GM10248 (cell line): ENCODE measurements at regions not wholly inside any gene's neighbourhood (a gene's known extent, or its start where the extent isn't known, plus 50 kb on each side); places are given as distances from the start of the nearest gene placed in this dataset.

ENCODE experiments used
- CTCF ChIA-PET: fragments of 300-600 bp; sonication (Branson Sonifier 250); formaldehyde crosslinking; extraction: SDS; loops from one replicate; lab custom pipeline; 2021; ENCODE audit warnings: antibody characterized with exemption; lab: Yijun Ruan, JAX
- POLR2A ChIA-PET: fragments of 350-650 bp; sonication (Branson Sonifier 250); formaldehyde crosslinking; extraction: SDS; loops from one replicate; lab custom pipeline; 2020; ENCODE audit warnings: antibody characterized with exemption; lab: Yijun Ruan, JAX
- DNase-seq: peaks from one replicate; pipeline ENCODE4 v3.0.0; 2012; ENCODE audit errors: extremely low spot score
- CTCF ChIP-seq: IDR thresholded peaks from 2 replicates; pipeline ENCODE4 v1.5.1; 2012; ENCODE audit warnings: mild to moderate bottlenecking, low read depth; ENCODE audit errors: extremely low read depth, missing control alignments, control extremely low read depth

- POLR2A ChIA-PET, result no interaction called here
- no peak for TF ChIP-seq CTCF
- DNase-seq, result no peak
- CTCF ChIA-PET, result no interaction called here
Observed at GRCh38 chr5:57334475-57334874, 148.1 kb downstream of the ACTBL2 start.

GRCh38 chr5:57332361-57332760, 150.2 kb downstream of the ACTBL2 start:
- POLR2A ChIA-PET, result no interaction called here
- no peak for DNase-seq
- CTCF ChIA-PET, result no interaction called here
- TF ChIP-seq CTCF, result no peak

- no peak for DNase-seq
- CTCF ChIA-PET, result interaction anchor here (1.2 to 2.7 kb wide), 4 partner anchors 11 to 1133 kb away, joined by 3 to 8 read pairs (median 6); no protein-coding TSS in a partner anchor
- POLR2A ChIA-PET, result no interaction called here
- no peak for TF ChIP-seq CTCF
Observed at GRCh38 chr5:57327561-57328367, 153.9 kb downstream of the GPBP1 start.

- POLR2A ChIA-PET, result no interaction called here
- CTCF ChIA-PET, result interaction anchor here (2.7 kb wide), 1 partner anchor 15 kb away, joined by 8 read pairs; no protein-coding TSS in a partner anchor
- no peak for DNase-seq
- TF ChIP-seq CTCF, result no peak
Observed at GRCh38 chr5:57325678-57326397, 152.0 kb downstream of the GPBP1 start.

- ChIA-PET POLR2A (no interaction called here), CTCF (interaction anchor here (1.0 to 2.7 kb wide), 4 partner anchors 13 to 1136 kb away, joined by 3 to 8 read pairs (median 6); no protein-coding TSS in a partner anchor)
- TF ChIP-seq CTCF, result no peak
- DNase-seq, result no peak
Observed at GRCh38 chr5:57324861-57325260, 151.0 kb downstream of the GPBP1 start.

GRCh38 chr5:57324181-57324580, 150.3 kb downstream of the GPBP1 start:
- CTCF ChIA-PET, result interaction anchor here (1.0 to 2.5 kb wide), 3 partner anchors 13 to 1137 kb away, joined by 3 to 7 read pairs (median 4); no protein-coding TSS in a partner anchor

More at GRCh38 chr5:57324181-57324580, 150.3 kb downstream of the GPBP1 start:
- POLR2A ChIA-PET, result no interaction called here
- no peak for TF ChIP-seq CTCF
- DNase-seq, result no peak
